HEK293 (cell line): ENCODE measurements at regions not wholly inside any gene's neighbourhood (a gene's known extent, or its start where the extent isn't known, plus 50 kb on each side); places are given as distances from the start of the nearest gene placed in this dataset.

ENCODE experiments used
- CTCF ChIP-seq: fragments of 450-650 bp; formaldehyde crosslinking; IDR thresholded peaks from 2 replicates; pipeline ENCODE4 v1.5.1; 2016; ENCODE audit warnings: missing biosample characterization, missing genetic modification characterization
- EGR2 ChIP-seq: fragments of 450-650 bp; formaldehyde crosslinking; IDR thresholded peaks from 2 replicates; pipeline ENCODE4 v1.5.1; 2016; ENCODE audit warnings: low read depth, missing biosample characterization, missing genetic modification characterization
- GLIS2 ChIP-seq: fragments of 450-650 bp; formaldehyde crosslinking; IDR thresholded peaks from 2 replicates; pipeline ENCODE4 v1.5.1; 2016; ENCODE audit warnings: missing biosample characterization, missing genetic modification characterization
- YY1 ChIP-seq: fragments of 450-650 bp; formaldehyde crosslinking; IDR thresholded peaks from 2 replicates; pipeline ENCODE4 v1.5.1; 2018; ENCODE audit warnings: missing biosample characterization, missing genetic modification characterization
- ZBTB26 ChIP-seq: fragments of 450-650 bp; formaldehyde crosslinking; optimal IDR thresholded peaks from 2 replicates; pipeline ENCODE3; 2016; ENCODE audit warnings: missing biosample characterization, mild to moderate bottlenecking, missing genetic modification characterization
- ZEB2 ChIP-seq: fragments of 450-650 bp; formaldehyde crosslinking; IDR thresholded peaks from 2 replicates; pipeline ENCODE4 v1.5.1; 2016; ENCODE audit warnings: missing biosample characterization, missing genetic modification characterization
- ZNF239 ChIP-seq: fragments of 450-650 bp; formaldehyde crosslinking; IDR thresholded peaks from 2 replicates; pipeline ENCODE4 v1.5.1; 2016; ENCODE audit warnings: missing biosample characterization, missing genetic modification characterization
- ZNF280D ChIP-seq: fragments of 450-650 bp; formaldehyde crosslinking; IDR thresholded peaks from 2 replicates; pipeline ENCODE4 v1.5.1; 2016; ENCODE audit warnings: missing biosample characterization, missing genetic modification characterization
- ZNF548 ChIP-seq: fragments of 450-650 bp; formaldehyde crosslinking; IDR thresholded peaks from 2 replicates; pipeline ENCODE4 v1.5.1; 2016; ENCODE audit warnings: missing biosample characterization, missing genetic modification characterization
- ZNF660 ChIP-seq: fragments of 450-650 bp; IDR thresholded peaks from 2 replicates; pipeline ENCODE4 v1.5.1; 2018; ENCODE audit warnings: missing biosample characterization, mild to moderate bottlenecking, missing genetic modification characterization
- ZNF704 ChIP-seq: fragments of 450-650 bp; formaldehyde crosslinking; IDR thresholded peaks from 2 replicates; pipeline ENCODE4 v1.5.1; 2016; ENCODE audit warnings: missing biosample characterization, missing genetic modification characterization

GRCh38 chr3:40652072-40652471 is 127.3 kb downstream of the ZNF621 start:
- TF ChIP-seq CTCF (tag by site-specific recombination): no peak
- no peak for TF ChIP-seq EGR2
- no peak for TF ChIP-seq GLIS2 (tag by site-specific recombination)
- TF ChIP-seq ZNF280D (tag by site-specific recombination): no peak
- no peak for TF ChIP-seq ZNF239 (tag by site-specific recombination)
- no peak for TF ChIP-seq YY1
- no peak for TF ChIP-seq ZBTB26 (tag by site-specific recombination)
- TF ChIP-seq ZNF704 (tag by site-specific recombination): no peak
- TF ChIP-seq ZNF660 (tag by site-specific recombination): no peak
- TF ChIP-seq ZNF548 (tag by site-specific recombination): no peak
- TF ChIP-seq ZEB2 (tag by site-specific recombination): no peak
